GM21528 (cell line): ENCODE measurements at regions not wholly inside any gene's neighbourhood (a gene's known extent, or its start where the extent isn't known, plus 50 kb on each side); places are given as distances from the start of the nearest gene placed in this dataset.
"Not testable (repeated sequence)": the region's sequence is repeated elsewhere in the genome, so short reads cannot be mapped to it uniquely, and the experiment has no call there.

Experiments used
- ATAC-seq: cut with Tn5 transposase; IDR thresholded peaks from one replicate; pipeline ENCODE4 v1.9.1; 2021; ENCODE audit warnings: mild to moderate bottlenecking, moderate library complexity; ENCODE audit not compliant: unreplicated experiment, low FRiP score

DNA sequence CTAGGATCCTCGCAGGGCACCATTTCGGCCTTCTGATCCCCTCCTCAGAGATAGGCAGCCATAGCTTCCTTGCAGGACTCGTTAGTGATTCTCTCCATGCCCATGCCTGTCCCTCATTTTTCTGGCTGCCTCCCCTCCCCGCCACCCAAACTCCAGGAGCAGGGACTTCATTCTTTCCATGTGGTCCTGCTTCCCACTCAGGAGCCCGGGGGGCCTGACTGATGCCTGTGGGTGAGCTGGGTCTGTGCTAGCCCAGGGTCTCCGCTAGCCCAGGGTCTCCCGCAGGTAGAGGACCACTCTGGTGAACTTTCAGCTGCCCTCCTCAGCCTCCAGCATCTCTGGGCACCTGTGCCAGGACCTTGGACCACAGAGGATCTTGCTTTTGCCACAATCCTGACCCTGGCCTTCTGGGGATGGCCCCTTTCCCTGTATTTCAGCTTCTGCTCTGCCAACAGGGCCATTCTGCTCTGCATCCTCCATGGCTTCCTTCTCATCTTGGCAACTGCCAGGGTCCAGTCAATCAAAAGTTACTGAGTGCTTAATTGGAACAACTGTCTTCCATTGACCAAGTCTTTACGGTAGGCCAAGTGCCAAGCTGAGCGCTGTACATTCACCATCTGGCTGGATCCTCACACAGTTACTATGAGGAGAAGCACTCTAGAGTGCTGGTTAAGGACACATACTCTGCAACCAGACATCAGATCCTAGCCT, 152.2 kb downstream of the EFNB1 start:
- no peak for ATAC-seq

DNA sequence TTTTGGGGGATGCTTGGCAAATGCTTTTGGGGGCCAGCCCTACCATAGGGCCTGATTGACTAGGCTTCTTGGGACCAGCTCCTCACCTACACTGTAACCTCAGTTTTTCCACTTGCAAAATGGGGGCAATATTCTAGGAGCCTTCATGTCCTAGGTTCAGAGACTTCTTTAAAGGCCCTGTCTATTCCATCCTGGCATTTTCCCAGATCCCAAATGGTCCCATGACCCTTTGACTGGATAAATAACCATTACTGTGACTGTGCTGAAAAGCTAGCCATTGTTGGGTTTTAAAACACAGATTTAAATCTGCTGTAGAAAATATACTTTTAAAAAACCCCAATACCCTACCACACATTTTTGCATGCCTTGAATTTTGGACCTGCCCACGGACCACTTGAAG, 149.8 kb downstream of the EFNB1 start:
- ATAC-seq = no peak

DNA sequence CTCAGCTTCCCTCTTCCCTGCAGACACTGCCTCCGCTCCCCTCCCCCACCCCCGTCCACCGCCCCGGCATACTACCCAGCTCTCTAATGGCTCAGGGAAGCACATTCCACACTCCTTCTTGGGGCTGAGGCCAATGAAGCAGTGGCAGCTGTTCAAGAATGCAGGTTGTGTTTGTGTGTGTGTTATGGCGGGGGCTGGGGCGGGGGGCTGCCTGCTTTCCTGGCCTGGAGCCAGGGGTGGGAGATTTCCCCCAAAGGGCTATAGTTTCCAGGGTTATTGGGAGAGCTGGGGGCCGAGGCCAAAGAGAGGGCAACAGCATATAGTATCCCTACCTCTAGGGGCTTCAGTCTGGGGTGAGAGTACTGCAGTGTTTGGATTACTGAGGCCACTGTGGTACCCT, 149.4 kb downstream of the EFNB1 start:
- no peak for ATAC-seq

DNA sequence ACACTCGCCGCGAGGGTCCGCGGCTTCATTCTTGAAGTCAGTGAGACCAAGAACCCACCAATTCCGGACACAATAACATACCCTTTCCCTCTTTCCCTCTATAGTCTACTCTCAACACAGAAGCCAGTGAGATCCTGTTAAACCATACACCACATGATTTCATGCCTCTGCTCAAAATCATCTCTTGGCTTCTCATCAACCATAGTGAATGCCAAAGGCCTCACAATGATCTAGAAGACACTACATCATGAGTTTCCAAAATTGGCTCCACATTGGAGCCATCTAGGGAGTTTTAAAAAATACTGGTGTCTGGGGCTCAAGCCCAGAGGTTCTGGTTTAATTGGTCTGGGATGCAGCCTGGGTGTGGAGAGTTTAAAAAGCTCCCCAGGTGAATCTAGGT, 124.5 kb downstream of the EFNB1 start:
- ATAC-seq = no peak

DNA sequence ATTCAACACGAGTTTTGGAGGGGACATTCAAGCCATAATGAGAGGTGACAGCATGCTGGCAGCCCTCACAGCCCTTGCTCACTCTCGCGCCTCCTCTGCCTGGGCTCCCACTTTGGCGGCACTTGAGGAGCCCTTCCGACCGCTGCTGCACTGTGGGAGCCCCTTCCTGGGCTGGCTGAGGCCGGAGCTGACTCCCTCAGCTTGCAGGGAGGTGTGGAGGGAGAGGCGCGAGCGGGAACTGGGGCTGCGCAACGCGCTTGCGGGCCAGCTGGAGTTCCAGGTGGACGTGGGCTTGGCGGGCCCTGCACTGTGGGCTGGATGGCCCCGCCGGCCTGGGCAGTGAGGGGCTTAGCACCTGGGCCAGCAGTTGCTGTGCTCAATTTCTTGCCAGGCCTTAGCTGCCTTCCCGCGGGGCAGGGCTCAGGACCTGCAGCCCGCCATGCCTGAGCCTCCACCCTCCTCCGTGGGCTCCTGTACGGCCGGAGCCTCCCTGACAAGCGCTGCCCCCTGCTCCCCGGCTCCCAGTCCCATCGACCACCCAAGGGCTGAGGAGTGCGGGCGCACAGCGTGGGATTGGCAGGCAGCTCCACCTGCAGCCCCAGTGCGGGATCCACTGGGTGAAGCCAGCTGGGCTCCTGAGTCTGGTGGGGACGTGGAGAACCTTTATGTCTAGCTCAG, 123.3 kb downstream of the EFNB1 start:
- ATAC-seq = not testable (repeated sequence)

DNA sequence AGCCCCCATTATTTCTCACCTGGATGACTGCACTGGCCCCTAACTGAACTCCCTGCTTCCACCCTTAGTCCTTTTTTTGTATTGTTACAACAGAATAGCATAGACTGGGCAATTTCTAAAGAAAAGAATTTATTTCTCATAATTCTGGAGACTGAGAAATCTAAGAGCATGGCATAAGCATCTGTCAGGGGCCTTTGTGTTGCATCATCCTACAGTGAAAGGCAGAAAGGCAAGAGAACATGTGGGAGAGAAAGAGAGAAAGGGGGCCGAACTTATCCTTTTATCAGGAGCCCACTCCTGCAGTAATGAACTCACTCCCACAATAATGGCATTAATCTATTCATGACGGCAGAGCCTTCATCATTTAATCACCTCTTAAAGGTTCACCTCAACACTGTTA, 122.1 kb downstream of the EFNB1 start:
- no peak for ATAC-seq

DNA sequence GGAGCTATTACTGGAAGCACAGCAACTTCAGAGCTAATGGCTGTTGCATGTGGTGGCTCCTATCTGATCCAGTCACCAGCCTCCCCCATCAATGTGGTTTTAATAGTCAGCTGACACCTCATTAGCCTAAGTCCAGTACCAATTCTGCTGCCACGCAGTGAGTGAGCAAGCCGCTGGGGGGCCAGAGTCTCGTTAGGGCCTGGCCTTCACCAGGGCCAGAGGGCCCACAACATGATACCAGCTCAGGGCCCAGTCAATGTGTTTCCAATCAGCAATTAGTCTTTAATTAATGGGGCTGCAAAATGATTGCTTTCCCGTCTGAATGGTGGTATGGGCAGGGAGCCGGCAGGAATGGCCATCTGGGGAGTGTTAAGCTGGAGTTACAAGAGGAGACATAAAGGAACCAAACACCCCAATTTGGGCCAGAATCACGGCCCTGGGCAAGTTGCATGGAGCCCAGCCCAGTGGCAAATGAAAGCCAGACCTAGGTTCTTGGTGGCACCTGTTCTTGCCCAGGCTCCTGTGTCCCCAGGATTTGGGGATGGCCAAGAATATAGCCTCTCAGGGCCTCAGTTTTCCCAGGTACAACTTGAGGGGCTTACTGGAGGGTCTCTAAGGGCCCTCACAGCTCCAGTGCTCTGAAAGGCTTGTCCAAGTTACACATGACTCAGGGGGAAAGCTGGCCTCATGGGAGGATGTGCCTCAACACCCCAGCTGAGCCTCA, 119.2 kb downstream of the EFNB1 start:
- no peak for ATAC-seq

DNA sequence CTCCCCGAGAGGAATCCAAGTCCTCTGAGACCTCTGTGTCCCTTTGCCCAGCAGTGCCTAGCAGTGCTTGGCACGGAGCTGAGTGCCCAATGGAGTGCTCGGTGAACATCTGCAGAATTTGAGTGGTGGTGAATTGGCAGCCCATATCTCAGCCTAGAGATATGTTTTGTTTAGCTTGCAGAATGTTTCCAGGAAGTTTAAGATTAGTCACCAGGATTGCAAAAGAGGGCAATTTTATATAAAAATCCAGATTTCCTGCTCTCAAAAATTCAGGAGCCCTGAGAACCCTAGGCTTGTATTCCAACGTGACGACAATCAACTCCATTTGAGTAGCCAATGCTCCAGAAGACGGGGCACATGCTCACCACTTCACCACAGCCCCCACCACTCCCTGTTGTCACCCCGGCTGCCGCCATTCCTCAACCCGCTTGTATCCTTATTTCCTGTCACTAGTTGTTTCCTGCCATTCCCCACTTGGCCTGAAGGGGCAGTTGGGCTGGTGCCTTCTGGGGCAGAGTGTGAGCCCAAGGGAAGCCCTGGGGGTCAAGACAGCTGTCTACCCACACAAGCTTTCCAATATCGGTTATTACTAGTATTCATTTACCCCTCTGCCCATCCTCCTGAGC, 116.9 kb downstream of the EFNB1 start:
- ATAC-seq = no peak

DNA sequence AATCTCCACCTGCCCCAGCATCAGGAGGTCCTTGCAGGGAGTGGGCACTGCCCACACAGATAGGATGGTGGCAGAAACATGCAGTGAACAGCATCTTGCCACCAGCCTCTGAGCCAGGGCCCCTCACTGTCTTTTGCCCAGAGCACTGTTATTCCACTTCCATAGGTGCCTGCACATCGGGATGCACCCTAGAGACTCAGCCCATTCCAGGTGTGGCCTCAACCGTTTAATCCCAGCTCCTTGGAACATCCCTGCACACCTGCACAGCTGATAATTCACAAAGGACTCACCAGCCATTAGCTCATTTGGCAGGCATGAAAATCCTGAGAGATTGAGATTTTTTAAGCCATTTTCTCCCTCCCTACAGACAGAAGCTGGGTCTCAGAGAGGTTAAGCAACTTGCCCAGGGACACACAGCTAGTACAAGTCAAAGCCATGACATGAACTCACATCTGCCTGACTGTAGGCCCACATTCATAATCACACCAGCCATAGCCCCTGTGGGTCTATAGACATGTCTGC, 116.3 kb downstream of the EFNB1 start:
- no peak for ATAC-seq

DNA sequence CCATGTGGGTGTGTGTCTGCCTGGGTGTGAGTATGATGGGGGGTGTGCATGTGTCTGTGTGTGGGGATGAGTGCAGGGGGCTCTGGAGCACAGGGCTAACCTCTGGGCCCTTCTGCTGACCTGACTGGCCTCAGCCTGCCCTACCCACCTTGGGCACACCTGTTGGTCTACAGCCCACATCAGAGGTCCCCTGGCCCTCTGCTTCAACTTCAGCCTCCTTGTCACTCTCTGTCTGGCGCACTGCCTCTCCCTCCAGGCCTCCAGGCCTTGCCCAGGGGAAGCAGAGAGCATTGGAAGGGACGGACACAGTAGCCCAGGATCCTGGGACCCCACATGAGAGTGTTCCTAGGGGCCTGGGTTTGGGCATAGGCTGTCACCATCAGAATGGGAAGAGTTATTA, 115.4 kb downstream of the EFNB1 start:
- ATAC-seq = no peak

DNA sequence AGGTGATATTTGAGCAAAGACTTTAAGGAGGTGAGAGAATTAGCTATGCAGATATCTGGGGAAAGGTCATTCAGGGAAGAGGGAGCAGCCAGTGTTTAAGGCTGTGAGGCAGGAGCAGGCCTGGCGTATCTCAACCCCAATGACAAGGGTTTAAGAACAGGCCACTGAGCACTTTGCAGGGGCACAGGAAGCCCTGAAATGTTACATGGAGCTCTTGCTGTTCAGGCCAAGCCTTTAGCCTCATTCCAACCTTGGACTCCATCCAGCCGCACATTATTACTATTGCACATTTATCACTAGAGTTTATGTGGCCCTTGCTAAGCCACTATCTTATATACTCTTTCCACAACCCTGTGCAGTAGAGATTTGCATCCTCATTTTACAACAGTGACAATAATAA, 114.0 kb downstream of the EFNB1 start:
- no peak for ATAC-seq

DNA sequence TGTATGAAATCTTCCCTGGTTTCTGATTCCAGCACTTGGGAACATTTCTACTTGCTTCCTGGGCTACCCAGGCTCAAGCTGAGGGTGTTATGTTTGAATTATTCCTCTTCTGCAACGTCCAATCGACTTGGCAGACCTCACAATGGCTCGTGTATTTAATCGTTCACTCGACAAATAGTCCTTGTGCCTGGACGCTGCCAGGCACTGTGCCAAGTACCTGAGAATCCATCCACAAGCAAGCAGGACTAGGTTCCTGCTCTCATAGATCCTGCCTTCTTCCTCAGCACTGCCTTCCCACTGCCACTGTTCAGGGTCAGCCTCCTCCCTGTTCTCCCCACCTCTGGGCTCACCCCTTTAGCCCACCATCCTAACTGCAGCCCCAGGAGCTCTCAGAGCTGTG, 113.3 kb downstream of the EFNB1 start:
- ATAC-seq = no peak

DNA sequence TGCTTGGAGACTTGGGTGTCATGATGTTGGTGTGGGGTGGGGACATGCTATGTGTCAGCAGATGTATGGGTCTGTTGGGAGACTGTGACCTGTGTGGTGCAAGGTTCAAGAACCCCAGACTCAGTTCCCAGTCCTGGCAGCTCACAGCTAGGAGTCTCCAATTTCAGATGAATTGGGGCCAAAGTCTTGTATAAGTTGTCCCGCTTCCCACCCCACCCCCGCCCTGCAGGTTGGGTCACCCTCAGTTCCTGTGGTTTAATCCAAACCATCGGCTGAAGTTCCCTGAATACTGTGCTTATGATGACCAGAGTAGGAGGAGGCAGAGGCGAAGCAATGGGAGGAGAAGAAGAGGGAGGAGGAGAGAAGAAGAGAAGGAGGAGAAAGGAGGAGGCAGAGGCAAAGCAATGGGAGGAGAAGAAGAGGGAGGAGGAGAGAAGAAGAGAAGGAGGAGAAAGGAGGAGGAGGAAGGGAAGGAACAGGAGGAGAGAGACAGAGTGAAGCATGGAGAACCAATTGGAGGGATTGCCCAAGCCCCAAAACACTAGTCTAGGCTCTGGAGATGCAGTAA, 112.6 kb downstream of the EFNB1 start:
- ATAC-seq = no peak

DNA sequence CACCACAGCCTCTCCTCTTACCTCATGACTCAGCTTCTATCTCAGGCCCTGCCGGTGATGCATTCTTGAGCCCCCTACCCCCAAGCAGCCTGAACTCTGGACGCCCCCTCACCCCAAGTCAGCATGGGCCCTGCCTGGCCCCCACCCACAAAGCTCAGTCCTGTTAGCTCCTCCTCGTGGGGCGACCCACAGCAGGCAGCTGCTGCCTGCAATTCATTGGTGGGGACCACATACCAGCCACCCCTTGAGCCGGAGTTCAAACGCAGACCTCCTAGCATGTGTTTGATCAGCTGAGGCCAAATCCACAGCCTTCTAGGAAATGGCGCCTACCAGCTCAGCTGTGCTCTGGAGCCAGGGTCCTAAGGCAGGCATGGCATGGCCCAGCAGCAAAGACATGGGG, 111.8 kb downstream of the EFNB1 start:
- no peak for ATAC-seq

DNA sequence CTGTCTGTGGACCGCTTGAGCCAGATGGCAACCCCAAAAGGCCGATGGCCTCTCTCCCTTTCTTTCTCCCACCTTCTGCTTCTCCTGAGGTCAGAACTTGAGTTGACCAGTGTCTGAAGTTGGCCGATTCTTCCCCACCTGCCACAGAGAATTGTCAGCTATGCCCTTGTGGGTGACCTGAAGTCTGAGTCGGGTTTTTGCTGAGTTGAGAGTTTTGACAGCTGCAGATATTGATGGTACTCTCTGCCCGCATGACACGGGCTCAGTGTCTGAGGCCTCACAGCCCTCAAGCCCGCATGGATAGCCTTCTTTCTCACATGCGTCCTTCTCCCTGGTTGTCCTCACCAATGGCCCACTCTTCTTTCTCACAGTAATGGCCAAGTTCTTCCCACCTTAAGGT, 111.0 kb downstream of the EFNB1 start:
- ATAC-seq = no peak

DNA sequence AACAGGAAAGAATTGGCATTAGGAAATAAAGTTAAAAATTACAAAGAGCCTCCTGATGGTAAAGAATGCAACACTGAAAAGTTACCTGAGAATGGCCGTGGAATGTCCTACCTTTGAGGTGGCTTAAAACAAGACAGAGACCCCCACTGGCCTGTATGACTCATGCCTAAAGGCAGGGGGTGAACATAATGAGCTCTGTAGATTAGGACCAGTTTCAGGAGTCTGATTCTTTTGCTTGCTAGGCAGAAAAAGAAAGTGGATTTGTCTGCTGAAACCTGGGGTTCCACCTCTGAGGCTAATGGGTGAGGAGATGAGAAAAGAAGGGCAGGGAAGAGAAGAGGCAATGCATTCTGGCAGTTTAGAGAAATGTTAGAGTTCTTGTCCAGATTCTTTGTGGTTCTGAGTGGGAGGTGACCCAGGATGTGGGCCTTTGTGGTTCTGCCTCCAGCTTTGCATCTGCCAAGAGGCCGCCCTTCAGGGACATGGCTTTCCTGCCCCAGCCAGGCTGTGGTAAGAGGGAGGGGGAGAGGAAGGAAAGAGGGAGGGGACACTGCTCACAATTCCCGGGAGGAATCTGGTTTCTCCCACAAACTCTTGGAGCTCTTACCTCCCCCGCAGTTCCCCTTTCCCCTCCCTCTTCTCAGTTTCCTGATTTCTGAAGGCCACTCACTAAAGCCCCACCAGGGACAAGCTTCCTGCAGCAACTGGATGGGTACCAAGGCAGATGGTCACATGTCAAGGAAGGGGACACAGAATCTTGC, 109.6 kb downstream of the EFNB1 start:
- ATAC-seq = no peak

DNA sequence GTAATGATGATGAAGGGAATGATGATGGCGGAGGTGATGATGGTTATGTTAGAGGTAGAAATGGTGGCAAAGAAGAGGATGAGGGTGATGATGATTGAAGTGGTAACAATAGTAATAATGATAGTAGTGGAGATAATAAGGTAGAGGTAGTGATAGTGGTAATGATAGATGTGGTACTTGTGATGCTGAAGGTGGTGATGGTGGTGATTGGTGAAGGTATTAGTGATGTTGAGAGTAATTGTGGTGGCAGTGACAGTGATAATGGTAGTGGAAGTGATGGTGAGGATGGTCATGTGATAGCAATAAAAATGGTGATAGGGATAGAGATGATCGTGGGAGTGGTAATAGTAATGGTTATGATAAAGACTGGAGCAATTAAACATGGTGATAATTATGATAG, 108.8 kb downstream of the EFNB1 start:
- no peak for ATAC-seq

DNA sequence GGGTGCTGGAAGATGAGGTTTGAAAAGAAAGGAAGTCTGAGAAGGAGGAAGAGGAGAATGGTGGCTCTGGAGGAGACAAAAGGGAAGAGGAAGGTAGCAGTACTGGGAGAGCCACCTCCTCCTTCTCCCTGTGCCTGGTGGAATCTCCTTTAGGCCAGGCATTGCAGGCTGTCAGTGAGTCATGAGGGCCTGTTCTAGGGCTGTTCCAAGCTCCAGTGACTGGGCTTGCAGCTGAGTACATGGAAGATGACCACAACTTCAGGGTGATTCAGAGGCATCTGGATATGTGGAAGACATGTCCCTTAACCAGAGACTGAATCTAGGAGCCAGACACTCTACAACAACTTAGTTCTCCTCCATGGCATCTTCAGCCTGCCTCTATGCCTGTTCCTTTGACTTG, 107.8 kb downstream of the EFNB1 start:
- no peak for ATAC-seq

DNA sequence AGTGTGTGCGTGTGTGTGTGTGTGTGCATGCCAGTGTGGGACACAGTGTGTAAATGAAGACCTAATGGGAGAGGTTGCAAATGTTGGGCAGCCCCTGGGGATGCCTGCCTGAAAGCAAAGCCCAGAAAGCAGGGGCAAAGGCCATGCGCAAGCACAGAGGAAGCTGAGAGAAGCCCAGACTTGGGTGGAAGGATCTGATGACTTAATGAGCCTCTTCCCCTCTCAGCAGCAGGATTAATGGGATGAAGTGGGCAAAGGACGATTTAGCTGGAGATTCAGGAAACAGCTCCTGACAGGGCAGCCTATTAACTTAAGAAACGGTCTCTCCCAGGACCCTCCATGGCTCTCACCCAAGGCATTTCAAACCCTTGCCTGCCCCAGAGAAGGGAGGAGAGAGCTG, 107.3 kb downstream of the EFNB1 start:
- no peak for ATAC-seq

DNA sequence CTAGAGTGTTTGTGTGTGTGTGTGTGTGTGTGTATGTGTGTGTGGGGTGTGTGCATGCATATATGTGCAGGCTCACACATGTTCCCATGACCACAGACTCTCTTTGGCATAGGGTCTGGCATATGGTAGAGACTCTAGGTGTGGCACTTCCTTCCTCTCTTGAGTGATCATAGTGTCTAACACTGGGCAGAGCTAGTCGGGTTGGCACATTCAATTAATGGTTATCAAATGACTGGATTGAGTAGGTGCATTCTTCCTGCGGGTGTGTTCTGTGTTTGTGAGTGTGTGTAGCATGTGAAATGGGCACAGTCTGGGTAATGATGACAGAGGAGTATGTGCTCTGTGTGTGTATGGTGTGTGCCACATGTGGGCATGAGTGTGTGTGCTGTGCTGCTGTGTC, 106.5 kb downstream of the EFNB1 start:
- ATAC-seq = no peak
